ENCODE measurements at regions not wholly inside any gene's neighbourhood (a gene's known extent, or its start where the extent isn't known, plus 50 kb on each side); places are given as distances from the start of the nearest gene placed in this dataset.

GRCh38 chr1:238088560-238089290 lies 198.0 kb upstream of the ZP4 start:
- Histone ChIP-seq H3K9me3 (ENCODE audit: insufficient read depth, low read length, severe bottlenecking) (no peaks in the 10 kb centered on the region), H3K9ac (ENCODE audit: low read depth, low read length) (no peak overlapping the region), H2AFZ (ENCODE audit: low read depth, low read length) (no peak overlapping the region), H3K27ac (ENCODE audit: low read length) (no peak overlapping the region), H3K4me2 (ENCODE audit: insufficient read depth, low read length) (no peak overlapping the region), H3K4me1 (ENCODE audit: insufficient read depth, low read length) (no peaks in the 10 kb centered on the region), H3K4me3 (ENCODE audit: low read depth in 1 of 2, low read length in 2 of 2) (no peak overlapping the region), H3K79me2 (ENCODE audit: insufficient read depth, low read length) (no peaks in the 10 kb centered on the region), H3K36me3 (ENCODE audit: insufficient read depth, low read length) (no peaks in the 10 kb centered on the region), H3K27me3 (ENCODE audit: insufficient read depth, low read length, poor library complexity) (no peaks in the 10 kb centered on the region), H4K20me1 (ENCODE audit: insufficient read depth, low read length) (no peaks in the 10 kb centered on the region)
- no peak for DNase-seq
- ATAC-seq (ENCODE audit: insufficient read depth, low read depth), result no peak
- TF ChIP-seq EZH2 (IDR thresholded peaks at IDR 0.05; ENCODE audit: borderline replicate concordance, low read depth, low read length, severe bottlenecking), result no peak

- no peaks in the 10 kb centered on the region for H3K79me2 ChIP-seq (ENCODE audit: insufficient read depth, low read length)
- H3K9me3 ChIP-seq (ENCODE audit: insufficient read depth, low read length, severe bottlenecking), result no peaks in the 10 kb centered on the region
- no peaks in the 10 kb centered on the region for H3K4me1 ChIP-seq (ENCODE audit: insufficient read depth, low read length)
- TF ChIP-seq EZH2 (IDR thresholded peaks at IDR 0.05; ENCODE audit: borderline replicate concordance, low read depth, low read length, severe bottlenecking) (no peak), CTCF (IDR thresholded peaks at IDR 0.05; ENCODE audit: borderline replicate concordance, extremely low read depth, low read length, poor library complexity, severe bottlenecking) (no peak)
- H4K20me1 ChIP-seq (ENCODE audit: insufficient read depth, low read length), result no peaks in the 10 kb centered on the region
- H3K9ac ChIP-seq (ENCODE audit: low read depth, low read length), result no peak overlapping the region
- H2AFZ ChIP-seq (ENCODE audit: low read depth, low read length), result no peak overlapping the region
- no peaks in the 10 kb centered on the region for H3K27me3 ChIP-seq (ENCODE audit: insufficient read depth, low read length, poor library complexity)
- no peak overlapping the region for H3K4me2 ChIP-seq (ENCODE audit: insufficient read depth, low read length)
- H3K27ac ChIP-seq (ENCODE audit: low read length), result no peak overlapping the region
- DNase-seq, result no peak
- no peaks in the 10 kb centered on the region for H3K36me3 ChIP-seq (ENCODE audit: insufficient read depth, low read length)
- H3K4me3 ChIP-seq (ENCODE audit: low read depth in 1 of 2, low read length in 2 of 2), result no peak overlapping the region
- ATAC-seq (ENCODE audit: insufficient read depth, low read depth), result no peak
These were observed 183.3 kb upstream of the ZP4 start for GRCh38 chr1:238073991-238074390.

GRCh38 chr1:238071061-238071460 lies 180.3 kb upstream of the ZP4 start:
- no peaks in the 10 kb centered on the region for H3K9me3 ChIP-seq (ENCODE audit: insufficient read depth, low read length, severe bottlenecking)
- H3K27me3 ChIP-seq (ENCODE audit: insufficient read depth, low read length, poor library complexity), result no peaks in the 10 kb centered on the region
- H3K4me2 ChIP-seq (ENCODE audit: insufficient read depth, low read length), result no peak overlapping the region
- no peaks in the 10 kb centered on the region for H3K79me2 ChIP-seq (ENCODE audit: insufficient read depth, low read length)
- TF ChIP-seq EZH2 (IDR thresholded peaks at IDR 0.05; ENCODE audit: borderline replicate concordance, low read depth, low read length, severe bottlenecking), result no peak
- no peak for TF ChIP-seq CTCF (IDR thresholded peaks at IDR 0.05; ENCODE audit: borderline replicate concordance, extremely low read depth, low read length, poor library complexity, severe bottlenecking)
- H3K27ac ChIP-seq (ENCODE audit: low read length), result no peak overlapping the region
- no peak overlapping the region for H3K4me3 ChIP-seq (ENCODE audit: low read depth in 1 of 2, low read length in 2 of 2)
- DNase-seq, result no peak
- no peak overlapping the region for H3K9ac ChIP-seq (ENCODE audit: low read depth, low read length)
- H3K36me3 ChIP-seq (ENCODE audit: insufficient read depth, low read length), result no peaks in the 10 kb centered on the region
- H4K20me1 ChIP-seq (ENCODE audit: insufficient read depth, low read length), result no peaks in the 10 kb centered on the region
- no peak overlapping the region for H2AFZ ChIP-seq (ENCODE audit: low read depth, low read length)
- H3K4me1 ChIP-seq (ENCODE audit: insufficient read depth, low read length), result no peaks in the 10 kb centered on the region
- ATAC-seq (ENCODE audit: insufficient read depth, low read depth), result no peak

DNA sequence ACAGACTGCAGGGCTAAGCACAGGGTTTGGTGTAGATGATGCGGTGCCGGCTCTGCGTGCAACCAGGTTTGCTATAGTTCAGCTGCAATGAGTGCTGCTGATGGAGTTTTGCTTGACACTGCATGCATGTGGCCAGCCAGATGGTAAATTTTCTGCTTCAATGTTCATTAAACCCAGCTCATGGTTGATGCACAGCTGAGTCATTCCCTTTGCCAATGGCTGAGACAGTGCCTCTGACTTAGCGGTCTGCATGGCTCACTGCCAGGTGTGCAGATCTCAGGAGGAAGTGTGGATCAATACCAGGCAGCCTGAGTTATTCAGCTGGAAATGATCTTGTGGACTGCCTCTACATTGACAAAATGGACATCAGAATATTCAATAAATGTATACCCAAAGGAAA lies 172.7 kb upstream of the ZP4 start:
- H3K9me3 ChIP-seq (ENCODE audit: insufficient read depth, low read length, severe bottlenecking), result peaks cover 3% of the 10 kb centered on the region
- no peak overlapping the region for H3K4me2 ChIP-seq (ENCODE audit: insufficient read depth, low read length)
- H2AFZ ChIP-seq (ENCODE audit: low read depth, low read length), result no peak overlapping the region
- no peaks in the 10 kb centered on the region for H3K36me3 ChIP-seq (ENCODE audit: insufficient read depth, low read length)
- H3K27ac ChIP-seq (ENCODE audit: low read length), result no peak overlapping the region
- DNase-seq (no peak), ATAC-seq (ENCODE audit: insufficient read depth, low read depth) (no peak)
- no peaks in the 10 kb centered on the region for H3K79me2 ChIP-seq (ENCODE audit: insufficient read depth, low read length)
- no peak overlapping the region for H3K9ac ChIP-seq (ENCODE audit: low read depth, low read length)
- TF ChIP-seq CTCF (IDR thresholded peaks at IDR 0.05; ENCODE audit: borderline replicate concordance, extremely low read depth, low read length, poor library complexity, severe bottlenecking) (no peak), EZH2 (IDR thresholded peaks at IDR 0.05; ENCODE audit: borderline replicate concordance, low read depth, low read length, severe bottlenecking) (no peak)
- no peaks in the 10 kb centered on the region for H3K27me3 ChIP-seq (ENCODE audit: insufficient read depth, low read length, poor library complexity)
- peaks cover 28% of the 10 kb centered on the region for H3K4me1 ChIP-seq (ENCODE audit: insufficient read depth, low read length)
- H4K20me1 ChIP-seq (ENCODE audit: insufficient read depth, low read length), result no peaks in the 10 kb centered on the region
- H3K4me3 ChIP-seq (ENCODE audit: low read depth in 1 of 2, low read length in 2 of 2), result no peak overlapping the region

Data from DND-41 (cell line).